B cell (primary cell): ENCODE measurements at regions not wholly inside any gene's neighbourhood (a gene's known extent, or its start where the extent isn't known, plus 50 kb on each side); places are given as distances from the start of the nearest gene placed in this dataset.

ENCODE experiments used
- ATAC-seq: fragments of 200-7000 bp; cut with Tn5 transposase; one replicate; pipeline ENCODE4 v1.10.0; 2021; ENCODE audit warnings: low read depth, mild to moderate bottlenecking, moderate number of reproducible peaks, moderate library complexity
- CTCF ChIA-PET: fragments of 350-600 bp; sonication (Branson Sonifier 250); formaldehyde crosslinking; loops from one replicate; lab custom pipeline; 2021; ENCODE audit warnings: antibody characterized with exemption, inconsistent platforms; lab: Charles Lee
- POLR2A ChIA-PET: fragments of 350-600 bp; sonication (Branson Sonifier 250); formaldehyde crosslinking; loops from one replicate; lab custom pipeline; 2021; ENCODE audit warnings: antibody characterized with exemption; lab: Charles Lee
- DNase-seq: peaks from one replicate; pipeline ENCODE4 v3.0.0; 2013
- H2AFZ ChIP-seq: 2 replicates; pipeline ENCODE4 v1.6.1; 2012; ENCODE audit warnings: mild to moderate bottlenecking, low read depth, low read length; ENCODE audit not compliant: insufficient read depth, poor library complexity, severe bottlenecking
- H3K27ac ChIP-seq, 2 donors: 1 replicate in 1 of 2; 2 replicates in 1 of 2; pipeline ENCODE4 v1.5.1; 2012 to 2013; ENCODE audit warnings: low read length in 2 of 2, mild to moderate bottlenecking in 2 of 2, moderate library complexity in 1 of 2
- H3K27me3 ChIP-seq, 4 experiments: fragments of 200-600 bp in 1 of 4; sonication (generic) in 1 of 4; replicated peaks in 1 of 4; 1 replicate in 2 of 4; 2 replicates in 2 of 4; pipeline versions ENCODE4 v1.6.1 to v1.7.0; 2013 to 2016; ENCODE audit warnings: low read length in 3 of 4, mild to moderate bottlenecking in 2 of 4, mixed read lengths in 1 of 4, moderate library complexity in 1 of 4; ENCODE audit not compliant: insufficient read depth in 4 of 4, control insufficient read depth in 3 of 4; ENCODE audit errors: control extremely low read depth in 1 of 4
- H3K36me3 ChIP-seq, 2 experiments: replicated peaks in 1 of 2; 1 replicate in 1 of 2; 2 replicates in 1 of 2; pipeline versions ENCODE4 v1.6.1 to v1.7.1; 2013; ENCODE audit warnings: low read length in 1 of 2; ENCODE audit not compliant: insufficient read depth in 2 of 2, control insufficient read depth in 1 of 2; ENCODE audit errors: control extremely low read depth in 1 of 2, extremely low read depth in 1 of 2
- H3K4me1 ChIP-seq, 2 donors: fragments of 200-600 bp in 1 of 2; sonication (generic) in 1 of 2; 1 replicate in 1 of 2; 2 replicates in 1 of 2; pipeline versions ENCODE4 v1.5.1 to v1.6.1; 2013 to 2017; ENCODE audit warnings: low read length in 2 of 2; ENCODE audit not compliant: control insufficient read depth in 2 of 2, insufficient read depth in 2 of 2
- H3K4me2 ChIP-seq: replicated peaks from 2 replicates; pipeline ENCODE3; 2012; ENCODE audit warnings: mild to moderate bottlenecking, low read depth, low read length; ENCODE audit not compliant: poor library complexity, severe bottlenecking
- H3K4me3 ChIP-seq, 5 experiments: fragments of 200-600 bp in 1 of 5; sonication (generic) in 1 of 5; 1 replicate in 3 of 5; 2 replicates in 2 of 5; pipeline versions ENCODE4 v1.5.1 to v1.7.0; 2011 to 2016; ENCODE audit warnings: low read length in 4 of 5, mild to moderate bottlenecking in 4 of 5, low read depth in 2 of 5, control low read depth in 1 of 5, moderate library complexity in 1 of 5; ENCODE audit not compliant: insufficient read depth in 1 of 5; ENCODE audit errors: control extremely low read depth in 1 of 5, extremely low read depth in 1 of 5
- H3K79me2 ChIP-seq: fragments of 200-600 bp; sonication (generic); one replicate; pipeline ENCODE4 v1.6.0; 2016; ENCODE audit warnings: low read length; ENCODE audit not compliant: control insufficient read depth, insufficient read depth
- H3K9ac ChIP-seq: fragments of 200-600 bp; sonication (generic); 2 replicates; pipeline ENCODE4 v1.6.1; 2017; ENCODE audit warnings: mild to moderate bottlenecking, low read length, moderate library complexity
- H3K9me3 ChIP-seq, 3 donors: one replicate each; pipeline versions ENCODE4 v1.6.1 to v1.7.1; 2013; ENCODE audit warnings: low read length in 2 of 3; ENCODE audit not compliant: control insufficient read depth in 2 of 3, insufficient read depth in 1 of 3; ENCODE audit errors: control extremely low read depth in 1 of 3
- H4K20me1 ChIP-seq: 2 replicates; pipeline ENCODE4 v1.6.0; 2012; ENCODE audit warnings: mild to moderate bottlenecking, low read length; ENCODE audit not compliant: insufficient read depth, control insufficient read depth, poor library complexity, severe bottlenecking
- H3K27ac Mint-ChIP-seq: one replicate; pipeline ENCODE4 v1.8.0; 2021; ENCODE audit warnings: mixed read lengths
- H3K27me3 Mint-ChIP-seq: one replicate; pipeline ENCODE4 v1.8.0; 2021; ENCODE audit warnings: mixed read lengths
- H3K4me1 Mint-ChIP-seq: one replicate; pipeline ENCODE4 v1.8.0; 2021; ENCODE audit warnings: mixed read lengths
- H3K4me3 Mint-ChIP-seq: one replicate; pipeline ENCODE4 v1.8.0; 2021; ENCODE audit warnings: mixed read lengths
- H3K9me3 Mint-ChIP-seq: one replicate; pipeline ENCODE4 v1.8.0; 2022; ENCODE audit warnings: mixed read lengths; ENCODE audit not compliant: insufficient read depth
- EZH2 ChIP-seq: IDR thresholded peaks from 2 replicates; pipeline ENCODE4 v1.6.1; 2012; ENCODE audit warnings: borderline replicate concordance, low read depth, mild to moderate bottlenecking, moderate library complexity, low read length; ENCODE audit not compliant: insufficient read depth, poor library complexity, severe bottlenecking
- WGBS: methylation state at CpG from one replicate; pipeline ENCODE4 v1.1.5; 2013; ENCODE audit warnings: missing lambda C conversion rate; ENCODE audit not compliant: insufficient coverage; 5-methylcytosine and 5-hydroxymethylcytosine counted together
- intact Hi-C: fragments of 100-400 bp; cut with micrococcal nuclease; formaldehyde crosslinking; loops from one replicate; pipeline ENCODE4 v1.10.0; 2022
- TF ChIP-seq, protein P1 (sequence below): fragments of 200-600 bp; IDR thresholded peaks from one replicate; pipeline ENCODE4 v1.8.0; 2022; ENCODE audit warnings: antibody characterized with exemption, mild to moderate bottlenecking

DNA sequence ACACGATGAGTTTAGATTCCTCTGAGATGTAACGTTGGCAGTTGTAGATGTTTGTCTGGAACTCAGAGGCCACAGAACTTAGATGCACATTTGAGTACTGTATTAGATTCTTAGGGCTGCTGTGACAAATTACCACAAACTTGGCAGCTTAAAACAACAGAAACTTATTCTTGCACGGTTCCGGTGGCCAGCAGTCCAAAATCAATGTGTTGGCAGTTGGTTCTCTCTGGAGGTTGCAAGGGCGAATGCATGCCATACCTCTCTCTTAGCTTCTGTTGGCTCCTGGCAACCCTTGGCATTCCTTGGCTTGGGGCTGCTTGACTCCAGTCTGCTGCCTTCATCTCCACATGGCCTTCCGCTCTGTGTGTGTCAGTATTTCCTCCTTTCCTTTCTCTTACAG is 118.9 kb downstream of the C12orf75 start:
- no peaks in the 10 kb centered on the region for H3K4me1 ChIP-seq
- DNase-seq (no peak), ATAC-seq (no peak)
- no peaks in the 10 kb centered on the region for H4K20me1 ChIP-seq
- ChIA-PET POLR2A (no interaction called here), CTCF (no interaction called here)
- no peak for TF ChIP-seq EZH2
- TF ChIP-seq, protein P1, sequence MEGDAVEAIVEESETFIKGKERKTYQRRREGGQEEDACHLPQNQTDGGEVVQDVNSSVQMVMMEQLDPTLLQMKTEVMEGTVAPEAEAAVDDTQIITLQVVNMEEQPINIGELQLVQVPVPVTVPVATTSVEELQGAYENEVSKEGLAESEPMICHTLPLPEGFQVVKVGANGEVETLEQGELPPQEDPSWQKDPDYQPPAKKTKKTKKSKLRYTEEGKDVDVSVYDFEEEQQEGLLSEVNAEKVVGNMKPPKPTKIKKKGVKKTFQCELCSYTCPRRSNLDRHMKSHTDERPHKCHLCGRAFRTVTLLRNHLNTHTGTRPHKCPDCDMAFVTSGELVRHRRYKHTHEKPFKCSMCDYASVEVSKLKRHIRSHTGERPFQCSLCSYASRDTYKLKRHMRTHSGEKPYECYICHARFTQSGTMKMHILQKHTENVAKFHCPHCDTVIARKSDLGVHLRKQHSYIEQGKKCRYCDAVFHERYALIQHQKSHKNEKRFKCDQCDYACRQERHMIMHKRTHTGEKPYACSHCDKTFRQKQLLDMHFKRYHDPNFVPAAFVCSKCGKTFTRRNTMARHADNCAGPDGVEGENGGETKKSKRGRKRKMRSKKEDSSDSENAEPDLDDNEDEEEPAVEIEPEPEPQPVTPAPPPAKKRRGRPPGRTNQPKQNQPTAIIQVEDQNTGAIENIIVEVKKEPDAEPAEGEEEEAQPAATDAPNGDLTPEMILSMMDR, result no peak
- H3K27me3 ChIP-seq, result peaks cover 0 to 1% (median under 1%) of the 10 kb centered on the region in 4 experiments
- no peaks in the 10 kb centered on the region for H3K9me3 Mint-ChIP-seq
- no peak overlapping the region for H3K4me3 Mint-ChIP-seq
- no peak overlapping the region for H3K27ac Mint-ChIP-seq
- WGBS, result 96% methylated on average over 6 of the region's 6 CpGs
- peaks cover 33% of the 10 kb centered on the region for H3K27me3 Mint-ChIP-seq
- H3K9me3 ChIP-seq, result no peaks in the 10 kb centered on the region
- H3K4me3 ChIP-seq, result no peak overlapping the region
- no peaks in the 10 kb centered on the region for H3K36me3 ChIP-seq
- H3K9ac ChIP-seq, result no peak overlapping the region
- no peaks in the 10 kb centered on the region for H3K4me1 Mint-ChIP-seq
- no peaks in the 10 kb centered on the region for H3K79me2 ChIP-seq
- H2AFZ ChIP-seq, result no peak overlapping the region
- intact Hi-C loops, result no loop called here
- H3K27ac ChIP-seq, result no peak overlapping the region
- H3K4me2 ChIP-seq, result no peak overlapping the region

DNA sequence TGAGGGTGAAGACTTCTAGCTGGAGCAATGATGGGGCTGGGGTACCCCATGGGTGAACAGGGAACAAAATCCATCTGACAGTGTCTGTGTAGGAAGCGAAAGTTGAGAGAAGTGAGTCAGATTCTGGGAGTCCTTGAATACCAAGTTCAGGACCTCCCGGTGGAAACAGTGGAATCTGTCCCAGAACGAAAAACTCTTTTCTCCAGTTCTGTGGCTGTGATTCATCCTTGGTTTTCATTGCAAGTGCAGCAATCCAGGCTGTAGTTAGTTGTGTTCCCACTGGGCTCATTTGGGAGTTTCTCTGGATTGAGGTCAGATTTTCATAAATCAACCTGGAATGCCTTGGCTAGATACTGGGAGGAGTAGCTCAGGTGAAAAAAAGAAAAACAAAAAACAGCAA is 120.7 kb downstream of the C12orf75 start:
- WGBS, result 88% methylated on average over 3 of the region's 3 CpGs
- Histone ChIP-seq H2AFZ (no peak overlapping the region), H3K4me2 (no peak overlapping the region), H3K27me3 (no peaks in the 10 kb centered on the region), H3K79me2 (no peaks in the 10 kb centered on the region), H3K4me3 (no peak overlapping the region), H3K36me3 (no peaks in the 10 kb centered on the region), H3K4me1 (no peaks in the 10 kb centered on the region), H3K9me3 (no peaks in the 10 kb centered on the region), H3K27ac (no peak overlapping the region), H3K9ac (no peak overlapping the region), H4K20me1 (no peaks in the 10 kb centered on the region)
- POLR2A ChIA-PET, result no interaction called here
- H3K27ac Mint-ChIP-seq, result no peak overlapping the region
- ATAC-seq (no peak), DNase-seq (no peak)
- intact Hi-C loops, result no loop called here
- TF ChIP-seq, protein P1, result no peak
- no peak for TF ChIP-seq EZH2
- H3K4me1 Mint-ChIP-seq, result no peaks in the 10 kb centered on the region
- no peak overlapping the region for H3K4me3 Mint-ChIP-seq
- CTCF ChIA-PET, result no interaction called here
- no peaks in the 10 kb centered on the region for H3K9me3 Mint-ChIP-seq
- peaks cover 33% of the 10 kb centered on the region for H3K27me3 Mint-ChIP-seq
